NCI-H446 (cell line): ENCODE measurements at regions not wholly inside any gene's neighbourhood (a gene's known extent, or its start where the extent isn't known, plus 50 kb on each side); places are given as distances from the start of the nearest gene placed in this dataset.
"Not testable (repeated sequence)": the region's sequence is repeated elsewhere in the genome, so short reads cannot be mapped to it uniquely, and the experiment has no call there.

Experiments
- DNase-seq, 2 experiments: peaks; one replicate each; lab custom pipeline; 2025; lab: John Stamatoyannopoulos, UW

DNA sequence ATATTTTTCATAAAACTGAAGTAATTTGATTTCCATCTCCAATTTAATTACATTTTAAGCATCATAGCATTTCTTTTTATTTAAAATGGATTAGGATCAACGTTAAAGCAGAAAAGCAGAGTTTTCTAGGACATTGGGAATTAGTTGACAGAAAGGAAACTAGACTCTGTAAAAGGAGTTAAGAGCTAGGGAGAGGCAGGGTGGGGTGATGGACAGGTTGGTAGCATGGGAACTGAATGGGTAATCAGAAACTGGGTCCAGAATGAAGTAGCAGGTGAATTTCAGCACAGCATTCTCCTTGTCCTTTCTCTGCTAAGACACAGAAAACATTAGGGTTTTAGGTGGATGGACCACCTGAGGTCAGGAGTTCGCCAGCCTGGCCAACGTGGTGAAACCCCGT lies 97.6 kb downstream of the ANAPC4 start:
- no peak for DNase-seq

- DNase-seq: no peak
These were observed 100.2 kb downstream of the ANAPC4 start for GRCh38 chr4:25477221-25477620.

GRCh38 chr4:25481648-25482047 lies 104.6 kb downstream of the ANAPC4 start:
- no peak for DNase-seq

GRCh38 chr4:25484243-25484721 lies 107.2 kb downstream of the ANAPC4 start:
- no peak for DNase-seq

DNA sequence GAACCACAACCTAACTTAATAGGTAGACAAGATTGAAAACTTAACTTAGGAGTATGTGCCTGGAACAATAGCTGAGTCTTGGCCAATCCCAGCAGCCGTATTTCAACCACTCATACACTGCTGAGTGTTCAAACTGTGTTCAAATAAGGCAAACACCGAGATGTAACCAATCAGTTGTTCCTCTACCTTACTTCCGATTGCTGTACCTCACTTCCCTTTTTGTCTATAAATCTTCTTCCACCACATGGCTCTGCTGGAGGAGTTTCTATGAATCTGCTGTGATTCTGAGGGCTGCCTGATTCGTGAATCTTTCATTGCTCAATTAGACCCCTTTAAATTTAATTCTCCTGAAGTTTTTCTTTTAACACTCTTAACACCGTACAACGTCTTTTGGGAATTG lies 108.0 kb downstream of the ANAPC4 start:
- DNase-seq: no peak

GRCh38 chr4:25486171-25486570 lies 109.1 kb downstream of the ANAPC4 start:
- no peak for DNase-seq

DNA sequence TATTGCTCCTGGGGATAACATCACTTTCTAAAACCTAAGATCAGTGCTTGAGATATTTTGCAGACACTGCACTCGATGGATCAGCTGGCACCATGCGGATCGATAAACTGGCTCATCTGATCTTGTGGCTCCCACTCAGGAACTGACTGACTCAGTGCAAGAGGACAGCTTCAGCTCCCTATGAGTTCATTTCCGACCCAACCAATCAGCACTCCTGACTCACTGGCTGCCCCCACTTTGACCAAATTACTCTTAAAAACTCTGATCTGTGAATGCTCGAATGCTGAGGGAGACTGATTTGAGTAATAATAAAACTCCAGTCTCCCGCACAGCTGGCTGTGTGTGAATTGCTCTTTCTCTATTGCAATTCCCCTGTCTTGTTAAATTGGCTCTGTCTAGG lies 110.1 kb downstream of the ANAPC4 start:
- DNase-seq: no peak

DNA sequence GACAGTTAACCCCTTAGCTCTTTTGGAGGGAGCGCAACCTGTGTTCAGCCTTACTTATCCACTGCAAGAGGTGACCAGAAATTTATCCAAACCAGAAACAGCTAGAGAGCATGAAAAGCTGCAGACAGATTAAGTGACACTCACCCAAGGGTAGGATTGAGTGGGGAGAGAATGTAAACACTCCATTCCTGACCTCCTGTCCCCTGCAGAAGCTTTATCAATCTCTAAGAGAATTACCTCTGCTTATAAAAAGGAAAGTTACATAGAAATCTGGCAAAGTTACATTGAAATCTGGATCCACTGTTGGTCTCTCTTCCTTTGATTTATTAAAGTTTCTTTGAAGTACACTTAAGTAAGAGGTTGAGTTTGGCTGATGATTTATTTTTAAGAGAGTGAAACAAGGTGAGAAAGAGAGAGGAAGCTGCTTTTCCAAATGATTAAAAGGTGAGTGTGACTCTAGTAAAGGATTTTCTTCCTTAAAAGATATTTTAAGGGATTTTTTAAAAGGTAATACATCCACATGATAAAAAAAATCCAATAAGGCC lies 112.3 kb downstream of the ANAPC4 start:
- no peak for DNase-seq

DNA sequence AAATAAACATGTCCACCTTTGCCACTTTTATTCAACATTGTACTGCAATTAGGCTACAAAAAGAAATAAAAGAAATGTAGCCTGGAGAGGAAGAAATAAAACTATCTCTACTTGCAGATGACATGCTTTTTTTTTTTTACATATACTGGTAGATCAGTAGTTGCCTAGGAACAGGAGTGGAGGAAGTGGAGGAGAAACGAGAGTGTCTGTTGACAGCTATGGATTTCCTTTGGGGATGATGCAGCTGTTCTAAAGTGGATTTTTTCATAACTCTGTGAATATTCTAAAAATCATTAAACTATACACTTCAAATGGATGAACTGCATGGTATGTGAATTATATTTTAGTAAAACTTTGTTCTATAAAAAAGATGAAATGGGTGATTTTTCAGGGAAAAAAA lies 116.4 kb downstream of the ANAPC4 start:
- no peak for DNase-seq

DNA sequence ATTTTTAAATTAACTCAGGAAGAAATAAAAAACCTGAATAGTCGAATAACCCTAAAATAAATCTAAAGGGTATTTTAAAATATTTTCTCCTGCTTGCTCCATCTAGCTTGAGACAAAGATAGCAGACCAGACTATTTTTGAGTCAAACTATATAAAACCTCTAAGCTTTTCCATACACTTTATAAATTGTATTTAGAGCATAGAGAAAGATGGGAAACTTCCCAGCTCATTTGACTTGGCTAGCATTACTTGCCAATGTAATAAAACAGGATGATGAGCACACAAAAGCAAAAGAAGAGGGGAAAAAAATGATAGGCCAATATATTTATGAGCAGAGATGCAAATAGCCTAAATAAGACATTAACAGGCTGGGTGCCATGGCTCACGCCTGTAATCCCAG lies 117.1 kb downstream of the ANAPC4 start:
- no peak for DNase-seq

DNA sequence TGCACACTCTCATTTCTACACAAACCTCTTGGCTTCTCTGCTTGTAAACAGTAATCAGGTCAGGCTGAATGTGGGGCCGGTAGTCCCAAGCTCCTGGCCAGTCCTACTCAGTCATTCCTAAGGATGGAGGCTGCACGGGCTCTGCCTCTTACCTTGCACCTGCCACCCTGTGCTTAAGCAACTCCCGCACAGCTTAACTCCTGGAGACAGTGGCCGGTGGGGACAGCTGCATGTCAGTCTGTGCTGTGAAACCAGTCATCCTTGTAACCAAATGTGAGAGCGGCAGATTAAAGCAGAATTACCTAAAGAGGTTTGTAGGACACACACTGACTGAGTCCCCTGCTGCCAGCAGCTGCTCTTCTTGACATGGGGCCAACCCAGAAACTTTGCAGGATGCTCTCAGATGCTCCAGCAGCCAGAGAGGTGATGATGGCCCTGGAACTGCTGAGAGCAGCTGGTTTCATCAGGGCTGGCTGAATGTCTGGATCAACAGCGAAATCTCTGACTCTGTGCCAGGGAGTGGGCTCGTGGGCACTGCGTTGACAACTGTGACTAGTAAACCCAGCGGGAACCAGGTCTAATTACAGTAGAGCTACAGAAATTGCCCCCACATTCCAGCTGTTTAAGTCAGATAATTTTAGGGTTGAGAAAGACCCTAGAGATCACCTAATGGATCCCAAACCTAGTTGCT lies 123.7 kb downstream of the ANAPC4 start:
- peak; percentile 23 to 54 for DNase-seq

GRCh38 chr4:25502115-25502514 lies 125.1 kb downstream of the ANAPC4 start:
- DNase-seq: no peak

- DNase-seq: no peak
These were observed 126.7 kb downstream of the ANAPC4 start for GRCh38 chr4:25503779-25504178.

- no peak for DNase-seq
These were observed 128.0 kb downstream of the ANAPC4 start for GRCh38 chr4:25504932-25505636.

DNA sequence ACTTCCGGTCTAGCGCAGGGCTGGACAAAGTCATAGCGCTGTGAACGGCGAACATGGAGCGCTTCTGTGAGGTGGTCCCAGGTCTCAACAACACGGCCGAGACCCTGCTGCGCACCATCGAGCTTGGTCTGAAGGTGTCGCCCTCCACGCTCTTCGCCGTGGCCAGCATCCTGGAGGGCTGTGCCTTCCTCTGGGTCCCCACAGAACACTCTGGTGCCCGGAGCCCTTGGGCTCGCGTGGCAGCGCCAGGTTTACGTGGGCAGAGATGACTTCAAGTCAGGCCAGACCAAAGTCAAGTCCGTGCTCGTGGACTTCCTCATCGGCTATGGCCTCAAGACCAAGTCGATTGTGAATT lies 128.6 kb downstream of the ANAPC4 start:
- no peak for DNase-seq

- DNase-seq: no peak
These were observed 129.0 kb downstream of the ANAPC4 start for GRCh38 chr4:25506032-25506571.

- DNase-seq: no peak
These were observed 132.6 kb downstream of the ANAPC4 start for GRCh38 chr4:25509646-25510045.

DNA sequence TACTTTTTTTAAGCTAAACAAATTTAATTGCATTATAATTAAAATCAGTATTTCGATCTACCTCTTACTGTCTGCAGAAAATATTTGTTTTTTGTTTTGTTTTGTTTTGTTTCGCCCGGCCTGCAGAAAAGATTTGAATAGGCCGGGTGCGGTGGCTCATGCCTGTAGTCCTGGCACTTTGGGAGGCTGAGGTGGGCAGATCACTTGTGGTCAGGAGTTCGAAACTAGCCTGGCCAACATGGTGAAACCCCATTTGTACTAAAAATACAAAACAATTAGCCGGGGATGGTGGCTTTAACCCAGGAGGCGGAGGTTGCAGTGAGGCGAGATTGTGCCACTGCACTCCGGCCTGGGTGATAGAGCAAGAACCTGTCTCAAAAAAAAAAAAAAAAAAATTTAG lies 134.8 kb downstream of the ANAPC4 start:
- DNase-seq: not testable (repeated sequence)

DNA sequence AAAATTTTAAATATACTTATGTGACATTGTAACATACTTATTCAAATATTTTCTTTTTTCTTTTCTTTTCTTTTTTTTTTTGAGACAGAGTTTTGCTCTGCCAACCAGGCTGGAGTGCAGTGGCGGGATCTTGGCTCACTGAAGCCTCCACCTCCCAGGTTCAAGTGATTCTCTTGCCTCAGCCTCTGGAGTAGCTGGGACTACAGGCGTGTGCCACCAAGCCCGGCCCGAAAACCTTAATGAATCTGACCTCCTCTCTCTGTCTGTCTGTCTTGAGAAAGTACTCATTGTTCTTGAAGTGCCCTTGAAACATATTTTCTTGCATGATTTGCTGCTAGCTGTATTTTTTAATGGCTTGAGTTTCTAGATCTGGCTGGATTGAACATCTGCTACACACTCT lies 136.8 kb downstream of the ANAPC4 start:
- DNase-seq: no peak

- peak; percentile 5 to 58 for DNase-seq
These were observed 132.2 kb upstream of the SLC34A2 start for GRCh38 chr4:25523405-25523804.

DNA sequence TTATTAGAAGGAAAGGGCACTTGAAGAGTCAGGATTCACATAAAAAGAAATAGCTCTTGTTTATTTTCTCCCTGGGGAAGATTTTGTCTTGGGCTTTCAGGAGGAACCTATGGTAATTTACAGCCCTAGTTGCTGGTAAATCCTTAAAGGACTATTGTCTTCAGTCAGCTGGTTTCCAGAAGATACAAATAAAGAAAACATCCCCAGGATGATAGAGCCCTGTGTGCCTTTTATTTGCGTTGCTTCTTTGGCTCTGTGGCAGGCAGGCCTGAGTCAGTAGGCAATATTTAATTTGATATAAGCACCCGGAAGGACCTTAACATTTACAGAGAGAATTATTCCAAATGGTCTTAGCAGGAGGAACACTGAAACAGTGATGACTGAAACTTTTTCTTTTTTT lies 131.0 kb upstream of the SLC34A2 start:
- no peak for DNase-seq

- DNase-seq: no peak
These were observed 129.8 kb upstream of the SLC34A2 start for GRCh38 chr4:25525896-25526295.

- no peak for DNase-seq
These were observed 128.6 kb upstream of the SLC34A2 start for GRCh38 chr4:25527034-25527433.
